Breast epithelium (tissue), 4 donors: ENCODE measurements at regions not wholly inside any gene's neighbourhood (a gene's known extent, or its start where the extent isn't known, plus 50 kb on each side); places are given as distances from the start of the nearest gene placed in this dataset.
"Not testable (repeated sequence)": the region's sequence is repeated elsewhere in the genome, so short reads cannot be mapped to it uniquely, and the experiment has no call there.

Experiments
- DNase-seq, 2 donors: peaks; one replicate each; pipeline ENCODE4 v3.0.0-alpha.2; 2019; ENCODE audit warnings: low spot score in 2 of 2
- H3K27ac ChIP-seq, 2 donors: fragments of 200-600 bp; sonication (generic) in 1 of 2; one replicate each; pipeline ENCODE4 v1.5.1; 2016 to 2019; ENCODE audit warnings: mild to moderate bottlenecking in 1 of 2
- H3K27me3 ChIP-seq, 2 donors: fragments of 200-600 bp; sonication (generic) in 1 of 2; one replicate each; pipeline versions ENCODE4 v1.5.1 to v1.6.0; 2017 to 2019; ENCODE audit warnings: control low read depth in 1 of 2, mild to moderate bottlenecking in 1 of 2
- H3K36me3 ChIP-seq: fragments of 200-600 bp; one replicate; pipeline ENCODE4 v1.5.1; 2019
- H3K4me1 ChIP-seq, 2 donors: fragments of 200-600 bp; sonication (generic); one replicate each; pipeline ENCODE4 v1.5.1; 2016 to 2019; ENCODE audit warnings: control low read depth in 1 of 2
- H3K4me3 ChIP-seq, 3 donors: fragments of 200-600 bp; sonication (generic); 1 replicate in 2 of 3; 2 replicates in 1 of 3; pipeline ENCODE4 v1.5.1; 2016 to 2019; ENCODE audit warnings: mild to moderate bottlenecking in 3 of 3, moderate library complexity in 2 of 3
- H3K9me3 ChIP-seq, 2 donors: fragments of 200-600 bp; sonication (generic) in 1 of 2; one replicate each; pipeline ENCODE4 v1.5.1; 2016 to 2019; ENCODE audit warnings: control low read depth in 1 of 2
- CTCF ChIP-seq, 3 donors: fragments of 450-650 bp; IDR thresholded peaks; one replicate each; pipeline ENCODE4 v1.5.1; 2016 to 2017; ENCODE audit warnings: antibody characterized with exemption in 3 of 3, mild to moderate bottlenecking in 3 of 3, moderate library complexity in 3 of 3
- POLR2A ChIP-seq: fragments of 450-650 bp; IDR thresholded peaks from one replicate; pipeline ENCODE4 v1.6.1; 2016; ENCODE audit warnings: antibody characterized with exemption, mild to moderate bottlenecking, moderate library complexity
- POLR2AphosphoS5 ChIP-seq, 3 donors: sonication (generic); formaldehyde crosslinking; IDR thresholded peaks; one replicate each; pipeline ENCODE4 v1.6.1; 2017; ENCODE audit warnings: antibody characterized with exemption in 3 of 3
- intact Hi-C: fragments of 100-400 bp; cut with DNase I; formaldehyde crosslinking; loops from one replicate; pipeline ENCODE4 v1.15.1; 2023; ENCODE audit warnings: low total_unique reads

DNA sequence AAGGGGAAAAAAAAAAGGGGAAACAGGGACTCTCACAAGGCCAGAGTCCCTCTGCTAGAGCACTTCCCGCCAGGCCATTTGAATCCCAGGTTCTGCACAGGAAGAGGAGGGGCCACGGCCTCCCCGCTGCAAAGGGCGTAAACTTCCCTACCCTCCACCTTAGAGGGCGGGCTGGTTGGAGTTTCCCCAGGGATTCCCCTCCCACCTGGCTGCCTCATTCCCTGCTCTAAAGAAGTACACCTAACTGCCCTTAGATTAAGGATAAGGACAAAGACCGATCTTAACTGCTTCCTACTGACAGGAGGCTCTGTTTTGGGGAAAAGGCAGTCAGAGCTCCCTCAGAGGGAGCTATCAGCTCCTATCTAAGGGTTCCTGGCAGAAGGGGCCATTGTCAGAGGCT lies 102.0 kb upstream of the ARMC3 start:
- Histone ChIP-seq H3K27ac (no peak overlapping the region), H3K9me3 (no peaks in the 10 kb centered on the region), H3K4me1 (no peaks in the 10 kb centered on the region), H3K4me3 (no peak overlapping the region), H3K36me3 (no peaks in the 10 kb centered on the region), H3K27me3 (no peaks in the 10 kb centered on the region)
- DNase-seq: no peak
- intact Hi-C loops: no loop called here
- no peak for TF ChIP-seq CTCF (IDR thresholded peaks at IDR 0.05)
- TF ChIP-seq POLR2A: no peak
- TF ChIP-seq POLR2AphosphoS5 (IDR thresholded peaks at IDR 0.05): no peak

- Histone ChIP-seq H3K27me3 (no peaks in the 10 kb centered on the region), H3K9me3 (no peaks in the 10 kb centered on the region), H3K36me3 (no peaks in the 10 kb centered on the region), H3K4me1 (no peaks in the 10 kb centered on the region), H3K27ac (no peak overlapping the region), H3K4me3 (no peak overlapping the region)
- intact Hi-C loops: no loop called here
- DNase-seq: no peak
- TF ChIP-seq POLR2AphosphoS5 (IDR thresholded peaks at IDR 0.05) (no peak), POLR2A (no peak), CTCF (IDR thresholded peaks at IDR 0.05) (no peak)
These were observed 102.9 kb upstream of the ARMC3 start for GRCh38 chr10:22824984-22825383.

DNA sequence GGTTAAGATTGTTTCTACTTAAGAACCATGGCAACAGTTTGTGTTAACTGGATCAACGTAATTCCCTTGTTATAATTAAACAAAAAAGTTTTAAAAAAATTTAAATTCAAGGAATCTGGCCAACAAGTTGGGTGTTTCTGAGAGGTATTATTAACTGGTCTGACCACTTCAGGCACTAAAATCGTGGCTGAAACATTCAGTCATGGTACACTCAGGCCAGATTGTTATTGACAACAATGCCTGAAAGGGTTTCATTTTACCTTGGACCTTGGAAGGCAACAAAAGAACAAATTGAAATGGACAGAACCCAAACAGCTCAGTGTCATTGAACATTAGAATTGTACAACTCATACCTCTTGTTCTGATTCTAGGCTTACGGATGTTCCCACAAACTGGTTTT lies 103.3 kb upstream of the ARMC3 start:
- intact Hi-C loops: no loop called here
- H3K27ac ChIP-seq: no peak overlapping the region
- TF ChIP-seq CTCF (IDR thresholded peaks at IDR 0.05) (no peak), POLR2A (no peak), POLR2AphosphoS5 (IDR thresholded peaks at IDR 0.05) (no peak)

GRCh38 chr10:22823109-22823508 lies 104.7 kb upstream of the ARMC3 start:
- intact Hi-C loops: no loop called here
- no peaks in the 10 kb centered on the region for H3K9me3 ChIP-seq
- H3K27me3 ChIP-seq: no peaks in the 10 kb centered on the region

More for the DNA sequence above, 103.3 kb upstream of the ARMC3 start:
- H3K4me3 ChIP-seq: no peak overlapping the region
- H3K36me3 ChIP-seq: no peaks in the 10 kb centered on the region
- no peak for DNase-seq
- H3K4me1 ChIP-seq: no peaks in the 10 kb centered on the region
- no peaks in the 10 kb centered on the region for H3K27me3 ChIP-seq
- no peaks in the 10 kb centered on the region for H3K9me3 ChIP-seq

DNA sequence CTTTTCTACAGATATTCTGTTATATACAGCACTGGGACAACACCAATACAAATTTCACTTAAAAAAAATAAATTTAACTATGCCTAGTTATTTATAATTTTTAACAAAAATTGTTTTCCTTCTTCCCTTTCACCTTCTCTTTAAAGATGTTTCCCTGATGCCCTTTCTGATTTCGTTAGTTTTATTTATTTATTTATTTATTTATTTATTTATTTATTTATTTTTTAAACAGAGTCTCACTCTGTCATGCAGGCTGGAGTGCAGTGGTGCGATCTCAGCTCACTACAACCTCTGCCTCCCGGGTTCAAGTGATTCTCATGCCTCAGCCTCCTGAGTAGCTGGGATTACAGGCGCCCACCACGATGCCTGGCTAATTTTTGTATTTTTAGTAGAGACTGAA lies 105.9 kb upstream of the ARMC3 start:
- H3K27me3 ChIP-seq, H3K9me3 ChIP-seq, H3K4me1 ChIP-seq, H3K36me3 ChIP-seq, H3K27ac ChIP-seq, H3K4me3 ChIP-seq, intact Hi-C loops, DNase-seq: not testable (repeated sequence)

More at GRCh38 chr10:22823109-22823508, 104.7 kb upstream of the ARMC3 start:
- no peak for DNase-seq
- TF ChIP-seq POLR2A: no peak
- no peak for TF ChIP-seq POLR2AphosphoS5 (IDR thresholded peaks at IDR 0.05)
- TF ChIP-seq CTCF (IDR thresholded peaks at IDR 0.05): no peak
- H3K4me3 ChIP-seq: no peak overlapping the region
- no peak overlapping the region for H3K27ac ChIP-seq
- no peaks in the 10 kb centered on the region for H3K36me3 ChIP-seq
- no peaks in the 10 kb centered on the region for H3K4me1 ChIP-seq

DNA sequence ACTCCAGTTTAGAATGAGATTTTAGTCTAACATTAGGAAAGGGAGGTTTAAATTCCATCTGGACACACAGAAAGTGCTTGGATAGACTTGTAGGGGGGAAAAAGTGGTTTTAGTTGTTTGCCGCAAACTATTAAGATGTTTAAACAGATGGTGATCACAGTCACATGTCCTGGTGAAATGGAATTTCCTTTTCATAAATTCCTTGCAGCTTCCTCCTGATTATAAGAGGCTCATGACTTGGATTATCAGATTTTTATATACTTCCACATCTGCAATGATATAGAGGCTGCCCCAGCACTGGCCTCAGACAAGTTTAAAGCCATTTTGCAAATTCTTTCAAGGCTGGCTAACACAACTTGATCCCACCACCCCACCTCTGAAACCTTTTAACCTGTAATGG lies 106.4 kb upstream of the ARMC3 start:
- H3K4me3 ChIP-seq: no peak overlapping the region
- DNase-seq: no peak
- no peak overlapping the region for H3K27ac ChIP-seq
- TF ChIP-seq POLR2A (no peak), POLR2AphosphoS5 (IDR thresholded peaks at IDR 0.05) (no peak), CTCF (IDR thresholded peaks at IDR 0.05) (no peak)
- intact Hi-C loops: no loop called here
- H3K27me3 ChIP-seq: no peaks in the 10 kb centered on the region
- H3K4me1 ChIP-seq: no peaks in the 10 kb centered on the region
- H3K36me3 ChIP-seq: no peaks in the 10 kb centered on the region
- no peaks in the 10 kb centered on the region for H3K9me3 ChIP-seq
